Dedifferentiated amniotic fluid mesenchymal stem cell (primary cell): ENCODE measurements at regions not wholly inside any gene's neighbourhood (a gene's known extent, or its start where the extent isn't known, plus 50 kb on each side); places are given as distances from the start of the nearest gene placed in this dataset.
"Not testable (repeated sequence)": the region's sequence is repeated elsewhere in the genome, so short reads cannot be mapped to it uniquely, and the experiment has no call there.

Experiments used
- DNase-seq: peaks from one replicate; pipeline ENCODE4 v3.0.0-alpha.2; 2016; ENCODE audit errors: extremely low spot score

- no peak for DNase-seq
Observed at GRCh38 chr21:9763807-9764206, 757.6 kb upstream of the TPTE start.

- not testable (repeated sequence) for DNase-seq
Observed at GRCh38 chr21:9764294-9764693, 757.1 kb upstream of the TPTE start.

- DNase-seq, result not testable (repeated sequence)
Observed at GRCh38 chr21:9765538-9765937, 755.8 kb upstream of the TPTE start.

- not testable (repeated sequence) for DNase-seq
Observed at GRCh38 chr21:9766890-9767591, 754.3 kb upstream of the TPTE start.

GRCh38 chr21:9767592-9768375 lies 753.6 kb upstream of the TPTE start:
- DNase-seq, result no peak

GRCh38 chr21:9768376-9769130 lies 752.8 kb upstream of the TPTE start:
- DNase-seq, result not testable (repeated sequence)

- DNase-seq, result not testable (repeated sequence)
Observed at GRCh38 chr21:9769131-9769498, 752.3 kb upstream of the TPTE start.

GRCh38 chr21:9769718-9770690 lies 751.4 kb upstream of the TPTE start:
- DNase-seq, result not testable (repeated sequence)

- not testable (repeated sequence) for DNase-seq
Observed at GRCh38 chr21:9771466-9772347, 749.7 kb upstream of the TPTE start.

- DNase-seq, result no peak
Observed at GRCh38 chr21:9772348-9772672, 749.1 kb upstream of the TPTE start.

GRCh38 chr21:9772877-9773420 lies 748.4 kb upstream of the TPTE start:
- not testable (repeated sequence) for DNase-seq

GRCh38 chr21:9774347-9774746 lies 747.0 kb upstream of the TPTE start:
- no peak for DNase-seq

- not testable (repeated sequence) for DNase-seq
Observed at GRCh38 chr21:9774901-9775593, 746.3 kb upstream of the TPTE start.

GRCh38 chr21:9775877-9776276 lies 745.5 kb upstream of the TPTE start:
- not testable (repeated sequence) for DNase-seq

- not testable (repeated sequence) for DNase-seq
Observed at GRCh38 chr21:9776286-9777020, 744.9 kb upstream of the TPTE start.

GRCh38 chr21:9778541-9778940 lies 742.8 kb upstream of the TPTE start:
- not testable (repeated sequence) for DNase-seq

- DNase-seq, result no peak
Observed at GRCh38 chr21:9780441-9780937, 740.9 kb upstream of the TPTE start.

- not testable (repeated sequence) for DNase-seq
Observed at GRCh38 chr21:9783587-9783986, 737.8 kb upstream of the TPTE start.
